ENCODE measurements at regions not wholly inside any gene's neighbourhood (a gene's known extent, or its start where the extent isn't known, plus 50 kb on each side); places are given as distances from the start of the nearest gene placed in this dataset.

- Histone ChIP-seq H3K4me1 (ENCODE audit: insufficient read depth) (no peaks in the 10 kb centered on the region), H3K9ac (no peak overlapping the region), H2AFZ (no peak overlapping the region), H3K36me3 (ENCODE audit: low read depth) (no peaks in the 10 kb centered on the region), H3K4me2 (ENCODE audit: unreplicated experiment) (no peak overlapping the region), H3K9me2 (ENCODE audit: insufficient read depth) (no peaks in the 10 kb centered on the region), H3K27me3 (replicated peaks; ENCODE audit: insufficient read depth) (no peaks in the 10 kb centered on the region), H3K4me3 (no peak overlapping the region), H4K20me1 (ENCODE audit: insufficient read depth) (no peaks in the 10 kb centered on the region), H3K9me3 (ENCODE audit: low read depth) (no peaks in the 10 kb centered on the region), H3K27ac (no peak overlapping the region), H3F3A (ENCODE audit: insufficient read depth) (no peaks in the 10 kb centered on the region), H3K79me2 (ENCODE audit: insufficient read depth) (no peaks in the 10 kb centered on the region)
- TF ChIP-seq EZH2phosphoT487 (IDR thresholded peaks at IDR 0.05; ENCODE audit: insufficient read depth, low read depth) (no peak), EZH2 (IDR thresholded peaks at IDR 0.05; ENCODE audit: insufficient read depth, poor library complexity, severe bottlenecking) (no peak)
- in situ Hi-C loops (cut with MboI): no loop called here
- 16 to 23% methylated on average over 2 of the region's 2 CpGs for WGBS, 2 experiments (ENCODE audit: low coverage in 1 of 2, low lambda C conversion rate in 2 of 2, missing lambda C conversion rate in 2 of 2)
- DNase-seq: no peak
Observed at GRCh38 chr9:93898026-93898425, 57.1 kb downstream of the BARX1 start.

GRCh38 chr9:93897075-93897970, 57.8 kb downstream of the BARX1 start:
- Histone ChIP-seq H3K9ac (no peak overlapping the region), H3K9me3 (ENCODE audit: low read depth) (no peaks in the 10 kb centered on the region), H3K4me2 (ENCODE audit: unreplicated experiment) (no peak overlapping the region), H2AFZ (no peak overlapping the region), H3F3A (ENCODE audit: insufficient read depth) (no peaks in the 10 kb centered on the region), H3K27ac (no peak overlapping the region), H3K27me3 (replicated peaks; ENCODE audit: insufficient read depth) (no peaks in the 10 kb centered on the region), H4K20me1 (ENCODE audit: insufficient read depth) (no peaks in the 10 kb centered on the region), H3K36me3 (ENCODE audit: low read depth) (no peaks in the 10 kb centered on the region), H3K4me1 (ENCODE audit: insufficient read depth) (no peaks in the 10 kb centered on the region), H3K9me2 (ENCODE audit: insufficient read depth) (no peaks in the 10 kb centered on the region), H3K4me3 (no peak overlapping the region), H3K79me2 (ENCODE audit: insufficient read depth) (no peaks in the 10 kb centered on the region)
- DNase-seq: no peak
- WGBS, 2 experiments (ENCODE audit: low coverage in 1 of 2, low lambda C conversion rate in 2 of 2, missing lambda C conversion rate in 2 of 2): 39 to 43% methylated on average over 8 of the region's 8 CpGs
- TF ChIP-seq EZH2 (IDR thresholded peaks at IDR 0.05; ENCODE audit: insufficient read depth, poor library complexity, severe bottlenecking) (no peak), EZH2phosphoT487 (IDR thresholded peaks at IDR 0.05; ENCODE audit: insufficient read depth, low read depth) (no peak)
- in situ Hi-C loops (cut with MboI): no loop called here

- H3K27ac ChIP-seq: no peak overlapping the region
- no peaks in the 10 kb centered on the region for H4K20me1 ChIP-seq (ENCODE audit: insufficient read depth)
- TF ChIP-seq EZH2 (IDR thresholded peaks at IDR 0.05; ENCODE audit: insufficient read depth, poor library complexity, severe bottlenecking) (no peak), EZH2phosphoT487 (IDR thresholded peaks at IDR 0.05; ENCODE audit: insufficient read depth, low read depth) (no peak)
- H3K9ac ChIP-seq: no peak overlapping the region
- no peak overlapping the region for H2AFZ ChIP-seq
- H3K79me2 ChIP-seq (ENCODE audit: insufficient read depth): no peaks in the 10 kb centered on the region
- no peaks in the 10 kb centered on the region for H3K27me3 ChIP-seq (replicated peaks; ENCODE audit: insufficient read depth)
- H3K9me2 ChIP-seq (ENCODE audit: insufficient read depth): no peaks in the 10 kb centered on the region
- no peaks in the 10 kb centered on the region for H3K4me1 ChIP-seq (ENCODE audit: insufficient read depth)
- DNase-seq: no peak
- WGBS, 2 experiments (ENCODE audit: low coverage in 1 of 2, low lambda C conversion rate in 2 of 2, missing lambda C conversion rate in 2 of 2): 24 to 43% methylated on average over 9 of the region's 9 CpGs
- H3F3A ChIP-seq (ENCODE audit: insufficient read depth): no peaks in the 10 kb centered on the region
- in situ Hi-C loops (cut with MboI): no loop called here
- H3K9me3 ChIP-seq (ENCODE audit: low read depth): no peaks in the 10 kb centered on the region
- H3K4me2 ChIP-seq (ENCODE audit: unreplicated experiment): no peak overlapping the region
- H3K36me3 ChIP-seq (ENCODE audit: low read depth): no peaks in the 10 kb centered on the region
- H3K4me3 ChIP-seq: no peak overlapping the region
Observed at GRCh38 chr9:93896496-93897033, 58.6 kb downstream of the BARX1 start.

GRCh38 chr9:93896093-93896492, 59.1 kb downstream of the BARX1 start:
- Histone ChIP-seq H2AFZ (no peak overlapping the region), H3K79me2 (ENCODE audit: insufficient read depth) (no peaks in the 10 kb centered on the region), H3K4me2 (ENCODE audit: unreplicated experiment) (no peak overlapping the region), H3K9me2 (ENCODE audit: insufficient read depth) (no peaks in the 10 kb centered on the region), H3K4me3 (no peak overlapping the region), H3K9ac (no peak overlapping the region), H3K27ac (no peak overlapping the region), H4K20me1 (ENCODE audit: insufficient read depth) (no peaks in the 10 kb centered on the region), H3K36me3 (ENCODE audit: low read depth) (no peaks in the 10 kb centered on the region), H3K9me3 (ENCODE audit: low read depth) (no peaks in the 10 kb centered on the region), H3F3A (ENCODE audit: insufficient read depth) (no peaks in the 10 kb centered on the region), H3K4me1 (ENCODE audit: insufficient read depth) (no peaks in the 10 kb centered on the region), H3K27me3 (replicated peaks; ENCODE audit: insufficient read depth) (no peaks in the 10 kb centered on the region)
- TF ChIP-seq EZH2 (IDR thresholded peaks at IDR 0.05; ENCODE audit: insufficient read depth, poor library complexity, severe bottlenecking) (no peak), EZH2phosphoT487 (IDR thresholded peaks at IDR 0.05; ENCODE audit: insufficient read depth, low read depth) (no peak)
- DNase-seq: no peak
- WGBS, 2 experiments (ENCODE audit: low coverage in 1 of 2, low lambda C conversion rate in 2 of 2, missing lambda C conversion rate in 2 of 2): 47 to 58% methylated on average over 6 of the region's 6 CpGs
- in situ Hi-C loops (cut with MboI): no loop called here

Measured in GM23248 (cell line).